IMR-90 (cell line): ENCODE measurements at regions not wholly inside any gene's neighbourhood (a gene's known extent, or its start where the extent isn't known, plus 50 kb on each side); places are given as distances from the start of the nearest gene placed in this dataset.

ENCODE experiments used
- ATAC-seq: fragments of 200-7000 bp; cut with Tn5 transposase; 2 replicates; pipeline ENCODE4 v1.9.1; 2020; ENCODE audit warnings: low read depth, mild to moderate bottlenecking, moderate library complexity
- BruUV-seq: library from RNA; stranded (reverse); fragments of 400-500 nt; replicated peaks from 2 replicates; lab custom pipeline; 2021; lab: Mats Ljungman, UMichigan
- CTCF ChIA-PET: fragments of 300-600 bp; formaldehyde crosslinking; extraction: SDS; loops from one replicate; lab custom pipeline; 2021; ENCODE audit warnings: antibody characterized with exemption; lab: Yijun Ruan, JAX
- POLR2A ChIA-PET: fragments of 300-600 bp; sonication (Branson Sonifier 250); formaldehyde crosslinking; loops from one replicate; lab custom pipeline; 2022; ENCODE audit warnings: antibody characterized with exemption; ENCODE audit not compliant: unreplicated experiment; lab: Charles Lee
- DNase-seq: peaks from one replicate; pipeline ENCODE4 v3.0.0; 2013
- H2AFZ ChIP-seq: replicated peaks from 2 replicates; pipeline ENCODE3; 2013; ENCODE audit warnings: low read length, mild to moderate bottlenecking; ENCODE audit not compliant: poor library complexity
- H2AK5ac ChIP-seq: 2 replicates; pipeline ENCODE4 v1.6.1; 2013; ENCODE audit warnings: low read depth, low read length, inconsistent platforms
- H2AK9ac ChIP-seq: replicated peaks from 2 replicates; pipeline ENCODE3; 2013; ENCODE audit warnings: mild to moderate bottlenecking, low read depth, low read length, moderate library complexity; ENCODE audit not compliant: poor library complexity
- H2BK120ac ChIP-seq: 2 replicates; pipeline ENCODE4 v1.6.1; 2013; ENCODE audit warnings: low read depth, low read length, inconsistent platforms
- H2BK15ac ChIP-seq: 3 replicates; pipeline ENCODE4 v1.6.1; 2013; ENCODE audit warnings: low read depth, low read length, inconsistent platforms
- H2BK20ac ChIP-seq: 2 replicates; pipeline ENCODE4 v1.6.1; 2013; ENCODE audit warnings: low read depth, mild to moderate bottlenecking, inconsistent platforms, low read length, moderate library complexity
- H2BK5ac ChIP-seq: 2 replicates; pipeline ENCODE4 v1.6.1; 2013; ENCODE audit warnings: mild to moderate bottlenecking, low read depth, low read length, inconsistent platforms; ENCODE audit not compliant: poor library complexity, severe bottlenecking
- H3K14ac ChIP-seq: replicated peaks from 2 replicates; pipeline ENCODE4 v1.6.1; 2013; ENCODE audit warnings: low read depth, low read length, inconsistent platforms
- H3K18ac ChIP-seq: 2 replicates; pipeline ENCODE4 v1.6.1; 2013; ENCODE audit warnings: low read depth, low read length, control low read depth
- H3K23ac ChIP-seq: 2 replicates; pipeline ENCODE4 v1.6.1; 2013; ENCODE audit warnings: low read depth, low read length, inconsistent platforms
- H3K27ac ChIP-seq: 2 replicates; pipeline ENCODE4 v1.5.1; 2013; ENCODE audit warnings: mild to moderate bottlenecking, control low read depth, low read length; ENCODE audit not compliant: insufficient read depth
- H3K27me3 ChIP-seq: 2 replicates; pipeline ENCODE4 v1.6.1; 2013; ENCODE audit warnings: low read length; ENCODE audit not compliant: control insufficient read depth, insufficient read depth
- H3K36me3 ChIP-seq: 2 replicates; pipeline ENCODE4 v1.6.1; 2013; ENCODE audit warnings: low read length, mixed read lengths; ENCODE audit not compliant: control insufficient read depth, insufficient read depth
- H3K4ac ChIP-seq: 2 replicates; pipeline ENCODE4 v1.6.1; 2013; ENCODE audit warnings: low read depth, low read length, inconsistent platforms
- H3K4me1 ChIP-seq: 2 replicates; pipeline ENCODE4 v1.6.1; 2013; ENCODE audit warnings: low read length, mixed read lengths; ENCODE audit not compliant: control insufficient read depth, insufficient read depth
- H3K4me2 ChIP-seq: 2 replicates; pipeline ENCODE4 v1.6.1; 2013; ENCODE audit warnings: low read depth, mild to moderate bottlenecking, control low read depth, low read length, moderate library complexity
- H3K4me3 ChIP-seq: 2 replicates; pipeline ENCODE4 v1.5.1; 2013; ENCODE audit warnings: low read depth, mild to moderate bottlenecking, control low read depth, low read length, moderate library complexity; ENCODE audit not compliant: insufficient read depth
- H3K56ac ChIP-seq: 2 replicates; pipeline ENCODE4 v1.6.1; 2013; ENCODE audit warnings: low read length, inconsistent platforms; ENCODE audit not compliant: insufficient read depth; ENCODE audit errors: extremely low read depth
- H3K79me1 ChIP-seq, 2 experiments: 2 replicates each; pipeline ENCODE4 v1.6.1; 2013; ENCODE audit warnings: low read length in 2 of 2, inconsistent platforms in 1 of 2, low read depth in 1 of 2
- H3K9ac ChIP-seq: 2 replicates; pipeline ENCODE4 v1.6.1; 2013; ENCODE audit warnings: low read depth, low read length, control low read depth
- H3K9me1 ChIP-seq: 2 replicates; pipeline ENCODE4 v1.6.1; 2013; ENCODE audit warnings: low read length, inconsistent platforms; ENCODE audit not compliant: insufficient read depth
- H3K9me3 ChIP-seq: 2 replicates; pipeline ENCODE4 v1.6.1; 2013; ENCODE audit warnings: low read length; ENCODE audit not compliant: control insufficient read depth, insufficient read depth
- H4K20me1 ChIP-seq: 2 replicates; pipeline ENCODE4 v1.6.1; 2013; ENCODE audit warnings: low read length, inconsistent platforms; ENCODE audit not compliant: insufficient read depth
- H4K5ac ChIP-seq: 2 replicates; pipeline ENCODE4 v1.6.1; 2013; ENCODE audit warnings: mild to moderate bottlenecking, low read depth, low read length, control low read depth
- H4K8ac ChIP-seq, 2 experiments: 2 replicates each; pipeline ENCODE4 v1.6.1; 2013; ENCODE audit warnings: low read depth in 2 of 2, low read length in 2 of 2, control low read depth in 1 of 2, inconsistent platforms in 1 of 2
- H4K91ac ChIP-seq: 2 replicates; pipeline ENCODE4 v1.6.1; 2013; ENCODE audit warnings: low read depth, low read length, inconsistent platforms; ENCODE audit not compliant: insufficient read depth
- CHD1 ChIP-seq: IDR thresholded peaks from 2 replicates; pipeline ENCODE4 v1.6.1; 2012; ENCODE audit warnings: low read depth, low read length, improper control_type of control experiment
- FOS ChIP-seq: fragments of 150-350 bp; IDR thresholded peaks from 2 replicates; pipeline ENCODE4 v1.6.1; 2016; ENCODE audit warnings: low read depth, low read length
- MAZ ChIP-seq: IDR thresholded peaks from 2 replicates; pipeline ENCODE4 v1.6.1; 2012; ENCODE audit warnings: low read depth, mild to moderate bottlenecking, low read length, improper control_type of control experiment, moderate library complexity, borderline replicate concordance
- MXI1 ChIP-seq: IDR thresholded peaks from 2 replicates; pipeline ENCODE4 v1.6.1; 2012; ENCODE audit warnings: low read depth, mild to moderate bottlenecking, low read length, moderate library complexity, borderline replicate concordance
- NFE2L2 ChIP-seq: fragments of 150-350 bp; IDR thresholded peaks from 2 replicates; pipeline ENCODE4 v1.6.1; 2016; ENCODE audit warnings: low read depth, mild to moderate bottlenecking, low read length
- RAD21 ChIP-seq: IDR thresholded peaks from 2 replicates; pipeline ENCODE4 v1.6.1; 2012; ENCODE audit warnings: low read length, improper control_type of control experiment
- RCOR1 ChIP-seq: IDR thresholded peaks from 2 replicates; pipeline ENCODE4 v1.6.1; 2012; ENCODE audit warnings: mild to moderate bottlenecking, low read length, improper control_type of control experiment; ENCODE audit not compliant: insufficient replicate concordance
- RFX5 ChIP-seq: IDR thresholded peaks from 2 replicates; pipeline ENCODE4 v1.8.0; 2012; ENCODE audit warnings: low read depth, mild to moderate bottlenecking, low read length, moderate library complexity
- SMC3 ChIP-seq: fragments of 150-350 bp; IDR thresholded peaks from 2 replicates; pipeline ENCODE4 v1.6.1; 2016; ENCODE audit warnings: low read depth, mild to moderate bottlenecking, antibody characterized with exemption, low read length, moderate library complexity
- WGBS, 2 experiments: methylation state at CpG; one replicate each; pipeline versions ENCODE4 v1.1.5 to v1.1.7; 2013; ENCODE audit warnings: missing lambda C conversion rate in 2 of 2; ENCODE audit not compliant: insufficient read length in 1 of 2; ENCODE audit errors: extremely low coverage in 2 of 2; 5-methylcytosine and 5-hydroxymethylcytosine counted together
- dilution Hi-C: fragments of 300-500 bp; cut with HindIII; formaldehyde crosslinking; loops from one replicate; pipeline ENCODE4 v1.14.3; 2018; ENCODE audit warnings: low sequenced_read_pairs; ENCODE audit not compliant: unreplicated experiment
- in situ Hi-C: fragments of 300-500 bp; cut with MboI; formaldehyde crosslinking; loops from 3 replicates; pipeline ENCODE4 v1.14.3; 2019; ENCODE audit warnings: low sequenced_read_pairs, inconsistent platforms, mixed read lengths
- intact Hi-C: fragments of 100-400 bp; cut with micrococcal nuclease; formaldehyde crosslinking; loops from 2 replicates; pipeline ENCODE4 v1.10.0; 2022
- TF ChIP-seq, protein P1 (sequence below): fragments of 150-350 bp; IDR thresholded peaks from 2 replicates; pipeline ENCODE4 v1.6.1; 2017; ENCODE audit warnings: mild to moderate bottlenecking, antibody characterized with exemption, low read length, low read depth
- TF ChIP-seq, protein P2 (sequence below): conservative IDR thresholded peaks from 2 replicates; pipeline ENCODE4 v1.5.1; 2012; ENCODE audit warnings: mild to moderate bottlenecking, low read depth, low read length, improper control_type of control experiment
- TF ChIP-seq, protein P3 (sequence below): fragments of 150-350 bp; IDR thresholded peaks from 2 replicates; pipeline ENCODE4 v1.6.1; 2016; ENCODE audit warnings: low read depth, mild to moderate bottlenecking, low read length, moderate library complexity, borderline replicate concordance

DNA sequence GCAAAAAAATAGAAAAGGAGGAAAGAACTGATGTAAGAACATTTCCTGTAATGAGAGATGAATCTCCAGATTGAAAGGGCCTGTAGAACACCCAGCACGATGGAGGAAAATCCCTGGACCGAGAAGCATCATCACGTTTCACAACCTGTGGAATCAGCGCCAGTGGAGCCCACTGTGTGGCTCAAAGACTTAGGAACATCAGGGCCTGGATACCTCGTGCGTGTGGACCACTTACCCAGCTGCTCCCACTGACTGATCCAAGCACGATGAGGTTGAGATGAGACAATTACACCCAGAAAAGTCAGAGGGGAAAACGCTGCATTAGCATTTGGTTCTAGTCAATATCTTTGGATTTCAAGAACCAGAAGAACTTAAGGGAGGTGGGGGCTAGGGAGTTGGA is 224.6 kb downstream of the SYK start:
- BruUV-seq, result no TSS peak
- Histone ChIP-seq H3K9me1 (0 out of 2 replicates have a peak, but pooled peaks cover 4% of the 10 kb centered on the region), H3K4me1 (no peaks in the 10 kb centered on the region), H3K23ac (no peak overlapping the region), H3K79me1 (no peaks in the 10 kb centered on the region), H2AK5ac (no peak overlapping the region), H2BK120ac (no peak overlapping the region), H2AFZ (no peak overlapping the region), H4K5ac (no peak overlapping the region), H3K18ac (no peak overlapping the region), H4K91ac (no peak overlapping the region), H2BK5ac (no peak overlapping the region), H3K27ac (no peak overlapping the region), H3K9ac (no peak overlapping the region), H2BK15ac (no peak overlapping the region), H3K14ac (no peak overlapping the region), H3K9me3 (peaks cover 5% of the 10 kb centered on the region; the same call in 1 of the 2 replicates), H3K4me2 (no peak overlapping the region), H3K36me3 (no peaks in the 10 kb centered on the region), H2AK9ac (no peak overlapping the region), H3K56ac (no peak overlapping the region), H4K20me1 (no peaks in the 10 kb centered on the region), H2BK20ac (no peak overlapping the region), H4K8ac (no peak overlapping the region), H3K27me3 (no peaks in the 10 kb centered on the region), H3K4me3 (no peak overlapping the region), H3K4ac (no peak overlapping the region)
- 83% methylated on average over 7 of the region's 8 CpGs; no CpG with 5 or more reads in 1 of the 2 experiments for WGBS, 2 experiments
- ChIA-PET CTCF (interaction anchor here (1.1 kb wide), 1 partner anchor 21 kb away, joined by 3 read pairs; no protein-coding TSS in a partner anchor), POLR2A (no interaction called here)
- ATAC-seq, result no peak
- in situ Hi-C loops (no loop called here), intact Hi-C loops (no loop called here), dilution Hi-C loops (no loop called here)
- DNase-seq, result no peak
- TF ChIP-seq RCOR1, result no peak
- TF ChIP-seq, protein P1, sequence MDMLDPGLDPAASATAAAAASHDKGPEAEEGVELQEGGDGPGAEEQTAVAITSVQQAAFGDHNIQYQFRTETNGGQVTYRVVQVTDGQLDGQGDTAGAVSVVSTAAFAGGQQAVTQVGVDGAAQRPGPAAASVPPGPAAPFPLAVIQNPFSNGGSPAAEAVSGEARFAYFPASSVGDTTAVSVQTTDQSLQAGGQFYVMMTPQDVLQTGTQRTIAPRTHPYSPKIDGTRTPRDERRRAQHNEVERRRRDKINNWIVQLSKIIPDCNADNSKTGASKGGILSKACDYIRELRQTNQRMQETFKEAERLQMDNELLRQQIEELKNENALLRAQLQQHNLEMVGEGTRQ, result no peak
- TF ChIP-seq MXI1, result no peak
- TF ChIP-seq, protein P2, sequence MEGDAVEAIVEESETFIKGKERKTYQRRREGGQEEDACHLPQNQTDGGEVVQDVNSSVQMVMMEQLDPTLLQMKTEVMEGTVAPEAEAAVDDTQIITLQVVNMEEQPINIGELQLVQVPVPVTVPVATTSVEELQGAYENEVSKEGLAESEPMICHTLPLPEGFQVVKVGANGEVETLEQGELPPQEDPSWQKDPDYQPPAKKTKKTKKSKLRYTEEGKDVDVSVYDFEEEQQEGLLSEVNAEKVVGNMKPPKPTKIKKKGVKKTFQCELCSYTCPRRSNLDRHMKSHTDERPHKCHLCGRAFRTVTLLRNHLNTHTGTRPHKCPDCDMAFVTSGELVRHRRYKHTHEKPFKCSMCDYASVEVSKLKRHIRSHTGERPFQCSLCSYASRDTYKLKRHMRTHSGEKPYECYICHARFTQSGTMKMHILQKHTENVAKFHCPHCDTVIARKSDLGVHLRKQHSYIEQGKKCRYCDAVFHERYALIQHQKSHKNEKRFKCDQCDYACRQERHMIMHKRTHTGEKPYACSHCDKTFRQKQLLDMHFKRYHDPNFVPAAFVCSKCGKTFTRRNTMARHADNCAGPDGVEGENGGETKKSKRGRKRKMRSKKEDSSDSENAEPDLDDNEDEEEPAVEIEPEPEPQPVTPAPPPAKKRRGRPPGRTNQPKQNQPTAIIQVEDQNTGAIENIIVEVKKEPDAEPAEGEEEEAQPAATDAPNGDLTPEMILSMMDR, result no peak
- no peak for TF ChIP-seq MAZ
- no peak for TF ChIP-seq NFE2L2
- TF ChIP-seq RAD21, result no peak
- TF ChIP-seq RFX5, result no peak
- TF ChIP-seq FOS, result no peak
- TF ChIP-seq CHD1, result no peak
- no peak for TF ChIP-seq SMC3
- TF ChIP-seq, protein P3, sequence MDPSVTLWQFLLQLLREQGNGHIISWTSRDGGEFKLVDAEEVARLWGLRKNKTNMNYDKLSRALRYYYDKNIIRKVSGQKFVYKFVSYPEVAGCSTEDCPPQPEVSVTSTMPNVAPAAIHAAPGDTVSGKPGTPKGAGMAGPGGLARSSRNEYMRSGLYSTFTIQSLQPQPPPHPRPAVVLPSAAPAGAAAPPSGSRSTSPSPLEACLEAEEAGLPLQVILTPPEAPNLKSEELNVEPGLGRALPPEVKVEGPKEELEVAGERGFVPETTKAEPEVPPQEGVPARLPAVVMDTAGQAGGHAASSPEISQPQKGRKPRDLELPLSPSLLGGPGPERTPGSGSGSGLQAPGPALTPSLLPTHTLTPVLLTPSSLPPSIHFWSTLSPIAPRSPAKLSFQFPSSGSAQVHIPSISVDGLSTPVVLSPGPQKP, result no peak
